Epithelial cell of esophagus (primary cell): ENCODE measurements at regions not wholly inside any gene's neighbourhood (a gene's known extent, or its start where the extent isn't known, plus 50 kb on each side); places are given as distances from the start of the nearest gene placed in this dataset.
"Not testable (repeated sequence)": the region's sequence is repeated elsewhere in the genome, so short reads cannot be mapped to it uniquely, and the experiment has no call there.

Source experiments
- DNase-seq: peaks from one replicate; pipeline ENCODE4 v3.0.0; 2010; ENCODE audit warnings: low read depth
- H3K4me3 ChIP-seq: 2 replicates; pipeline ENCODE4 v1.5.1; 2011; ENCODE audit warnings: mild to moderate bottlenecking, low read length, control low read depth
- TF ChIP-seq, protein P1 (sequence below): IDR thresholded peaks from 2 replicates; pipeline ENCODE4 v1.5.1; 2011; ENCODE audit warnings: low read depth, mild to moderate bottlenecking, low read length, control low read depth, inconsistent platforms; ENCODE audit not compliant: insufficient read depth; ENCODE audit errors: missing control alignments

DNA sequence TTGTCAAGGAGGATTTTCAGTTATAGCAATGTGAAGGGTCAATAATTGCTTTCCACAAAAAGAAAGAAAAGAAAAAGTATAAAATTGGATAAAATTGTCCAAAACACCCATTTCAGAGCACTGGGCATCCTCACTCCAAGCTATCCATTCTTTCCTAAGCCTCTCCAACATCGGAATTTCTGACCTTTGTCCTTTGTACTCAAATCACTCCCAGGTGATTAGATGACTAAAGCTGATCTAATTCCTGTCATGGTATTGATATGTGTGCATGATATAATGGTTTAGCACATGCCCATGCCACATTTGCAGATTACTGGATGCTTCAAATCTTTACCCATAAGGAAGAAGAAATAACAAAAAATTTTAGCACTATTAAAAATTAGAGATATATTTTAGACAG lies 152.3 kb downstream of the CENPC start:
- H3K4me3 ChIP-seq = no peak overlapping the region
- no peak for DNase-seq
- TF ChIP-seq, protein P1, sequence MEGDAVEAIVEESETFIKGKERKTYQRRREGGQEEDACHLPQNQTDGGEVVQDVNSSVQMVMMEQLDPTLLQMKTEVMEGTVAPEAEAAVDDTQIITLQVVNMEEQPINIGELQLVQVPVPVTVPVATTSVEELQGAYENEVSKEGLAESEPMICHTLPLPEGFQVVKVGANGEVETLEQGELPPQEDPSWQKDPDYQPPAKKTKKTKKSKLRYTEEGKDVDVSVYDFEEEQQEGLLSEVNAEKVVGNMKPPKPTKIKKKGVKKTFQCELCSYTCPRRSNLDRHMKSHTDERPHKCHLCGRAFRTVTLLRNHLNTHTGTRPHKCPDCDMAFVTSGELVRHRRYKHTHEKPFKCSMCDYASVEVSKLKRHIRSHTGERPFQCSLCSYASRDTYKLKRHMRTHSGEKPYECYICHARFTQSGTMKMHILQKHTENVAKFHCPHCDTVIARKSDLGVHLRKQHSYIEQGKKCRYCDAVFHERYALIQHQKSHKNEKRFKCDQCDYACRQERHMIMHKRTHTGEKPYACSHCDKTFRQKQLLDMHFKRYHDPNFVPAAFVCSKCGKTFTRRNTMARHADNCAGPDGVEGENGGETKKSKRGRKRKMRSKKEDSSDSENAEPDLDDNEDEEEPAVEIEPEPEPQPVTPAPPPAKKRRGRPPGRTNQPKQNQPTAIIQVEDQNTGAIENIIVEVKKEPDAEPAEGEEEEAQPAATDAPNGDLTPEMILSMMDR = no peak

DNA sequence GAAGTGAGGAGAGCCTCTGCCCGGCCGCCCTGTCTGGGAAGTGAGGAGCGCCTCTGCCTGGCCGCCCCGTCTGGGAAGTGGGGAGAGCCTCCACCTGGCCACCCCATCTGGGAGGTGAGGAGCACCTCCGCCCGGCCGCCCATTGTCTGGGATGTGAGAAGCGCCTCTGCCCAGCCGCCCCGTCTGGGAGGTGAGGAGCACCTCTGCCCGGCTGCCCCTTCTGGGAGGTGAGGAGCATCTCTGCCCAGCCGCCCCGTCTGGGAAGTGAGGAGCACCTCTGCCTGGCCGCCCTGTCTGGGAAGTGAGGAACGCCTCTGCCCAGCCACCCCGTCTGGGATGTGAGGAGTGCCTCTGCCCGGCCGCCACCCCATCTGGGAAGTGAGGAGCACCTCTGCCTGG lies 163.9 kb downstream of the CENPC start:
- not testable (repeated sequence) for DNase-seq, H3K4me3 ChIP-seq

DNA sequence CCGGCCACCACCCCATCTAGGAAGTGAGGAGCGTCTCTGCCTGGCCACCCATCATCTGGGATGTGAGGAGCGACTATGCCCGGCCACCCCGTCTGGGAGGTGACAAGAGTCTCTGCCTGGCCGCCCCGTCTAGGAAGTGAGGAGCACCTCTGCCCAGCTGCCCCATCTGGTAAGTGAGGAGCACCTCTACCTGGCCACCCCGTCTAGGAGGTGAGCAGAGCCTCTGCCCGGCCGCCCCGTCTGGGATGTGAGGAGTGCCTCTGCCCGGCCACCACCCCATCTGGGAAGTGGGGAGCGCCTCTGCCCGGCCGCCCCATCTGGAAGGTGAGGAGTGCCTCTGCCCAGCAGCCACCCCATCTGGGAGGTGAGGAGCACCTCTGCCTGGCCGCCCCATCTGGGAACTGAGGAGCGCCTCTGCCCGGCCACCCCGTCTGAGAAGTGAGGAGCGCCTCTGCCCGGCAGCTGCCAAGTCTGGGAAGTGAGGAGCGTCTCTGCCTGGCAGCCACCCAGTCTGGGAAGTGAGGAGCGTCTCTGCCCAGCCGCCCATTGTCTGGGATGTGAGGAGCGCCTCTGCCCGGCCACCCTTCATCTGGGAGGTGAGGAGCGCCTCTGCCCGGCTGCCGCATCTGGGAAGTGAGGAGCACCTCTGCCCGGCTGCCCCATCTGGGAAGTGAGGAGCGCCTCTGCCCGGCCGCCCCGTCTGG lies 164.4 kb downstream of the CENPC start:
- not testable (repeated sequence) for DNase-seq, H3K4me3 ChIP-seq

DNA sequence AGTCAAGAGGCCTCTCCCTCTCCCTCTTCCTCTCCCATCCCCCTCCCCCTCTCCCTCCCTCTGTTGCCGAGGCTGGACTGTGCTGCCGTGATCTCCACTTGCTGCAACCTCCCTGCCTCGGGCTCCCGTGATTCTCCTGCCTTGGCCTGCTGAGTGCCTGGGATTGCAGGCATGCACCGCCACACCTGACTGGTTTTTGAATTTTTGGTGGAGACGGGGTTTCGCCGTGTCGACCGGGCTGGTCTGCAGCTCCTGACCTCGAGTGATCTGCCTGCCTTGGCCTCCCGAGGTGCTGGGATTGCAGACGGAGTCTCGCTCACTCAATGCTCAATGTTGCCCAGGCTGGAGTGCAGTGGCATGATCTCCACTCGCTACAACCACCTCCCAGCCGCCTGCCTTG lies 165.1 kb downstream of the CENPC start:
- TF ChIP-seq, protein P1 = no peak
- DNase-seq = no peak
- no peak overlapping the region for H3K4me3 ChIP-seq

DNA sequence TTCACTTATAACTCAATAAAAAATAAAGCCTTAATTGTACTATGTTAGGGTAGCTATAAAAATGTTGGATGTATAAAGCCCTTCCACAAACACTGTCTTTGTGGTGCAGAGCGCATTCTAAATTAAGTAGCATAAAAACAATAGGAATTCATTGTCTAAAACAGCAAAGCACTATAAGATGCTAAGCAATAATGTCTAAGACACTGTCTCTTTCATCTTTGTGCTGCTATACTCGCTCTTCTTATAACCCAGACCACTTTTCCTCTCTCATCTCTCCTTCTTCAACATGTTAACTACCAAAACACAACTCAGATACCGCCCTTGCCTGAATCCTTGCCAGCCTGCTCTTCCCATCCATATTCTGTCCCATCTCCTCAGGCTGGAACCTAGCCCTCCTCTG lies 170.0 kb downstream of the CENPC start:
- TF ChIP-seq, protein P1 = no peak
- H3K4me3 ChIP-seq = no peak overlapping the region

DNA sequence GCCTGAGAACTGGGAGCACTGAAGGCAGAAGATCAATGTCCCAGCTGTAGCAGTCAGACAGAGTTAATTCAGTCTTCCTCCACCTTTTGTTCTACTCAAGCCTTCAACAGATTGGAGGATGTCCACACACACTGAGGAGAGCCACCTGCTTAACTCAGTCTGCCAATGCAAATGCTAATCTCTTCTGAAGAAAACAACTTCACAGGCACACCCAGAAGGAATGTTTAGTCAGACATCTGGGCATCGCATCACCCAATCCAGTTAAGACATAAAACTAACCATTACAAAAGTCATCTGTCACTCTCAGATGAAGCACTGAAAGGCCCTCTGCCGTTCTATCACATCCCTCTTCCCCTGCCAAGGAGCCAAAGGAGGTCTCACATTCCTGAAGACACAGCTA lies 173.7 kb downstream of the CENPC start:
- no peak overlapping the region for H3K4me3 ChIP-seq
- TF ChIP-seq, protein P1 = no peak
- DNase-seq = peak; percentile 3

More for the DNA sequence above, 170.0 kb downstream of the CENPC start:
- DNase-seq = no peak

DNA sequence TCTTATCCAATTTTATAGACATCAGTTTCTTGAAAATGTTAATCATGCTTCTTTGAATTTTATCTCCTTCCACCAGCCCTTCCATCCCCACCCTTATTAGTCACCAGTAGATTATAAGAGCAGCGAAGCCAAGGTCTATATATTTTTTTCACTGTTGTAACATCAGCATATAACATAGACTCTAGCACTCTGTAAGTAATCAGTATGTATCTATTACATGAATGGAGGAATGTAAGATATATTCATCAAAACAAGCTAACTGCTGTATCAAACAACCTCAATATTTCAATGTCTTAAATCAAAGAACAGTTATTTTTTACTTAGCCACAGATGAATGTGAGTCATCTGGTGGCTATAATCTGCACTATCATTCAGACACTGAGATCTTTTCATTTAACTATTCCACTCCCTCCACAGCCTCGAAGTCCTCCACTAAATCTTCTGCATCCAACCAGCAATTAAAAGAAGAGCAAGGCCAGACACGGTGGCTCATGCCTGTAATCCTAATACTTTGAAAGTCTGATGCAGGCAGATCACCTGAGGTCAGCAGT lies 178.9 kb downstream of the CENPC start:
- TF ChIP-seq, protein P1 = no peak
- no peak overlapping the region for H3K4me3 ChIP-seq
- no peak for DNase-seq

DNA sequence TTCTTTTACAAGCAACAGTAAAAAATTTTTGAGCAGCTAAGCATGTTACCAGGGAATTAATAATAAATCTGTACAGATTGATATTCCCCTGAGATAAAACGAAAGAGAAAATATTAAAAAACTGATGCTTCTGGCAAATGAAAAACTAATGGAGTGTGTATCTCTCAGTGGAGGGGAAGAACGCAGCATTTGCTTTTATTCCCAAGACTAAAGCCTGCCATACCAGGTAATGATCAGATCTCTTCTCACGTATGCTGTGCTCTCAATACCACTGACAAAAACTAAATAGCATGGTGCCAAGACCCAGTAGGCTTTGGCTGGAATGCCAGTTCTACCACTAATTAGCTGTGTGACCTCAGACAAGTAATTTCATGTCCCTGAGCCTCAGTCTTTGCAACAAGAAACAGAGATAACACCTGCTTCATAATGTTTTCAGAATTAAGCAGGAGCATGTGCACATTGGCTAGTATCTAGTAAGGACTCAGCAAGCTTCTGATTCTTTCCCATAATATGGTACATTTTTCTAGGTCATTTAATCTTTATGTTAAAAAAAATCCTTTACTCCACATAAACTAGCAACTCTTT lies 179.6 kb downstream of the CENPC start:
- no peak overlapping the region for H3K4me3 ChIP-seq
- no peak for DNase-seq
- TF ChIP-seq, protein P1 = no peak
